Endothelial cell (in vitro differentiated cells): ENCODE measurements at regions not wholly inside any gene's neighbourhood (a gene's known extent, or its start where the extent isn't known, plus 50 kb on each side); places are given as distances from the start of the nearest gene placed in this dataset.

ENCODE experiments used
- DNase-seq: peaks from one replicate; pipeline ENCODE4 v3.0.0; 2021; ENCODE audit warnings: low spot score
- H3K27ac Mint-ChIP-seq: one replicate; pipeline ENCODE4 v1.8.0; 2021; ENCODE audit warnings: mixed read lengths, inconsistent platforms; ENCODE audit not compliant: unreplicated experiment
- H3K27me3 Mint-ChIP-seq: one replicate; pipeline ENCODE4 v1.8.0; 2021; ENCODE audit warnings: mild to moderate bottlenecking, moderate library complexity, mixed read lengths, inconsistent platforms; ENCODE audit not compliant: unreplicated experiment
- H3K36me3 Mint-ChIP-seq: one replicate; pipeline ENCODE4 v1.8.0; 2021; ENCODE audit warnings: mild to moderate bottlenecking, low read depth, mixed read lengths, inconsistent platforms; ENCODE audit not compliant: unreplicated experiment
- H3K4me1 Mint-ChIP-seq: one replicate; pipeline ENCODE4 v1.8.0; 2021; ENCODE audit warnings: mild to moderate bottlenecking, mixed read lengths, inconsistent platforms; ENCODE audit not compliant: unreplicated experiment
- H3K4me3 Mint-ChIP-seq: one replicate; pipeline ENCODE4 v1.8.0; 2021; ENCODE audit warnings: mild to moderate bottlenecking, mixed read lengths, inconsistent platforms; ENCODE audit not compliant: unreplicated experiment
- H3K9me3 Mint-ChIP-seq: one replicate; pipeline ENCODE4 v1.8.0; 2021; ENCODE audit warnings: mixed read lengths, inconsistent platforms; ENCODE audit not compliant: unreplicated experiment
- CTCF ChIP-seq: fragments of 200-600 bp; sonication (generic); IDR thresholded peaks from one replicate; pipeline ENCODE4 v1.5.0; 2021; ENCODE audit warnings: antibody characterized with exemption; ENCODE audit not compliant: unreplicated experiment

GRCh38 chr13:80778297-80778696 is 437.4 kb upstream of the SPRY2 start:
- Mint-ChIP-seq H3K27ac (no peak overlapping the region), H3K27me3 (peaks cover 2% of the 10 kb centered on the region), H3K9me3 (no peaks in the 10 kb centered on the region), H3K4me3 (no peak overlapping the region), H3K4me1 (no peaks in the 10 kb centered on the region), H3K36me3 (no peaks in the 10 kb centered on the region)
- no peak for DNase-seq
- no peak for TF ChIP-seq CTCF

GRCh38 chr13:80757694-80758093 is 416.8 kb upstream of the SPRY2 start:
- Mint-ChIP-seq H3K36me3 (no peaks in the 10 kb centered on the region), H3K9me3 (no peaks in the 10 kb centered on the region), H3K4me3 (no peak overlapping the region), H3K27me3 (no peaks in the 10 kb centered on the region), H3K4me1 (no peaks in the 10 kb centered on the region), H3K27ac (no peak overlapping the region)
- no peak for TF ChIP-seq CTCF
- DNase-seq: no peak

- H3K9me3 Mint-ChIP-seq: no peaks in the 10 kb centered on the region
These were observed 415.0 kb upstream of the SPRY2 start for GRCh38 chr13:80755910-80756309.

GRCh38 chr13:80754441-80754840 is 413.5 kb upstream of the SPRY2 start:
- H3K27ac Mint-ChIP-seq: no peak overlapping the region
- no peaks in the 10 kb centered on the region for H3K27me3 Mint-ChIP-seq
- TF ChIP-seq CTCF: no peak
- H3K36me3 Mint-ChIP-seq: no peaks in the 10 kb centered on the region
- H3K4me3 Mint-ChIP-seq: no peak overlapping the region
- peaks cover 12% of the 10 kb centered on the region for H3K4me1 Mint-ChIP-seq
- no peaks in the 10 kb centered on the region for H3K9me3 Mint-ChIP-seq
- DNase-seq: no peak

More at GRCh38 chr13:80755910-80756309, 415.0 kb upstream of the SPRY2 start:
- H3K4me3 Mint-ChIP-seq: no peak overlapping the region
- no peaks in the 10 kb centered on the region for H3K27me3 Mint-ChIP-seq
- H3K36me3 Mint-ChIP-seq: no peaks in the 10 kb centered on the region
- no peak overlapping the region for H3K27ac Mint-ChIP-seq
- TF ChIP-seq CTCF: no peak
- no peak for DNase-seq
- peaks cover 12% of the 10 kb centered on the region for H3K4me1 Mint-ChIP-seq

GRCh38 chr13:80753866-80754265 is 412.9 kb upstream of the SPRY2 start:
- H3K4me1 Mint-ChIP-seq: peaks cover 12% of the 10 kb centered on the region
- no peaks in the 10 kb centered on the region for H3K27me3 Mint-ChIP-seq
- no peaks in the 10 kb centered on the region for H3K9me3 Mint-ChIP-seq
- no peaks in the 10 kb centered on the region for H3K36me3 Mint-ChIP-seq
- no peak for DNase-seq
- no peak overlapping the region for H3K27ac Mint-ChIP-seq
- no peak overlapping the region for H3K4me3 Mint-ChIP-seq
- no peak for TF ChIP-seq CTCF
